Caco-2 (cell line): ENCODE measurements at regions not wholly inside any gene's neighbourhood (a gene's known extent, or its start where the extent isn't known, plus 50 kb on each side); places are given as distances from the start of the nearest gene placed in this dataset.

Experiments
- BruUV-seq: library from RNA; stranded (reverse); fragments of 400-500 nt; replicated peaks from 2 replicates; lab custom pipeline; 2021; lab: Mats Ljungman, UMichigan
- CTCF ChIA-PET: fragments of 300-600 bp; sonication (Branson Sonifier 250); formaldehyde crosslinking; loops from one replicate; lab custom pipeline; 2022; ENCODE audit warnings: antibody characterized with exemption; lab: Charles Lee
- POLR2A ChIA-PET: fragments of 300-600 bp; sonication (Branson Sonifier 250); formaldehyde crosslinking; loops from one replicate; lab custom pipeline; 2022; ENCODE audit warnings: antibody characterized with exemption; lab: Charles Lee
- DNase-seq, 2 experiments: peaks; one replicate each; pipeline versions ENCODE4 v3.0.0 to v3.0.0-alpha.2; 2020 to 2022
- H3K27me3 ChIP-seq: replicated peaks from 2 replicates; pipeline ENCODE4 v1.6.0; 2011; ENCODE audit warnings: low read length; ENCODE audit not compliant: control insufficient read depth, insufficient read depth
- H3K36me3 ChIP-seq: 2 replicates; pipeline ENCODE4 v1.5.1; 2011; ENCODE audit warnings: low read length; ENCODE audit not compliant: control insufficient read depth, insufficient read depth
- H3K4me1 ChIP-seq: fragments of 250-450 bp; sonication (Bioruptor Pico); 2 replicates; pipeline ENCODE4 v1.5.1; 2020; ENCODE audit warnings: mild to moderate bottlenecking
- H3K4me3 ChIP-seq: 2 replicates; pipeline ENCODE4 v1.5.1; 2011; ENCODE audit warnings: low read depth, mild to moderate bottlenecking, control low read depth, low read length
- H3K9me3 ChIP-seq: fragments of 250-450 bp; sonication (Bioruptor Pico); 2 replicates; pipeline ENCODE4 v1.5.1; 2020; ENCODE audit warnings: mild to moderate bottlenecking, moderate library complexity
- H3K27ac Mint-ChIP-seq: one replicate; pipeline ENCODE4 v1.8.0; 2022; ENCODE audit warnings: mixed read lengths; ENCODE audit not compliant: unreplicated experiment
- H3K27me3 Mint-ChIP-seq: one replicate; pipeline ENCODE4 v1.8.0; 2022; ENCODE audit warnings: mixed read lengths; ENCODE audit not compliant: insufficient read depth, unreplicated experiment
- H3K36me3 Mint-ChIP-seq: one replicate; pipeline ENCODE4 v1.8.0; 2022; ENCODE audit warnings: mild to moderate bottlenecking, mixed read lengths; ENCODE audit not compliant: insufficient read depth, unreplicated experiment
- H3K4me1 Mint-ChIP-seq: one replicate; pipeline ENCODE4 v1.8.0; 2022; ENCODE audit warnings: low read depth, mixed read lengths; ENCODE audit not compliant: unreplicated experiment
- H3K4me3 Mint-ChIP-seq: one replicate; pipeline ENCODE4 v1.8.0; 2022; ENCODE audit warnings: mild to moderate bottlenecking, moderate library complexity, mixed read lengths; ENCODE audit not compliant: unreplicated experiment
- H3K9me3 Mint-ChIP-seq: one replicate; pipeline ENCODE4 v1.8.0; 2022; ENCODE audit warnings: mixed read lengths; ENCODE audit not compliant: unreplicated experiment
- CTCF ChIP-seq, 2 experiments: fragments of 200-600 bp in 1 of 2; IDR thresholded peaks; 1 replicate in 1 of 2; 2 replicates in 1 of 2; pipeline versions ENCODE4 v1.5.1 to v1.8.0; 2011 to 2022; ENCODE audit warnings: antibody characterized with exemption in 1 of 2, control low read depth in 1 of 2, inconsistent platforms in 1 of 2, low read depth in 1 of 2, low read length in 1 of 2, mild to moderate bottlenecking in 1 of 2, moderate library complexity in 1 of 2; ENCODE audit not compliant: insufficient read depth in 1 of 2, severe bottlenecking in 1 of 2, unreplicated experiment in 1 of 2
- intact Hi-C: fragments of 100-400 bp; cut with micrococcal nuclease; formaldehyde crosslinking; loops from one replicate; pipeline ENCODE4 v1.10.0; 2022; ENCODE audit not compliant: unreplicated experiment

GRCh38 chr20:22679197-22679596, 94.8 kb upstream of the FOXA2 start:
- Mint-ChIP-seq H3K27ac (peak overlapping the region; percentile 82), H3K9me3 (peaks cover 10% of the 10 kb centered on the region), H3K4me1 (peaks cover 7% of the 10 kb centered on the region), H3K27me3 (no peaks in the 10 kb centered on the region), H3K4me3 (no peak overlapping the region), H3K36me3 (no peaks in the 10 kb centered on the region)
- H3K9me3 ChIP-seq: peaks cover 12% of the 10 kb centered on the region
- no peaks in the 10 kb centered on the region for H3K27me3 ChIP-seq
- TF ChIP-seq CTCF (IDR thresholded peaks at IDR 0.05; ENCODE audit: insufficient read depth in 1 of 2, low read depth in 1 of 2, low read length in 1 of 2, severe bottlenecking in 1 of 2, unreplicated experiment in 1 of 2): no peak
- peaks cover 28% of the 10 kb centered on the region for H3K4me1 ChIP-seq
- no peaks in the 10 kb centered on the region; the same call in 1 of the 2 replicates for H3K36me3 ChIP-seq
- no TSS peak for BruUV-seq
- DNase-seq: no peak
- intact Hi-C loops: no loop called here
- CTCF ChIA-PET: no interaction called here
- no peak overlapping the region for H3K4me3 ChIP-seq
- POLR2A ChIA-PET: interaction anchor here (1.2 to 1.6 kb wide), 2 partner anchors 95 to 189 kb away, joined by 4 to 6 read pairs; partner anchors contain the start of gene FOXA2

GRCh38 chr20:22680031-22680740, 95.8 kb upstream of the FOXA2 start:
- H3K4me3 ChIP-seq: no peak overlapping the region
- H3K9me3 Mint-ChIP-seq: peaks cover 5% of the 10 kb centered on the region
- peak overlapping the region; percentile 82 for H3K27ac Mint-ChIP-seq
- intact Hi-C loops: loop anchor here (1.0 to 5.0 kb wide), 5 partner anchors 96 to 227 kb away; partner anchors contain the start of gene FOXA2
- no peaks in the 10 kb centered on the region for H3K27me3 Mint-ChIP-seq
- peaks cover 12% of the 10 kb centered on the region for H3K9me3 ChIP-seq
- H3K27me3 ChIP-seq: no peaks in the 10 kb centered on the region
- no peaks in the 10 kb centered on the region; the same call in 1 of the 2 replicates for H3K36me3 ChIP-seq
- peak; percentile 60 to 63 for DNase-seq
- no TSS peak for BruUV-seq
- CTCF ChIA-PET: interaction anchor here (0.6 to 1.8 kb wide), 4 partner anchors 61 to 1950 kb away, joined by 3 to 4 read pairs (median 4); no protein-coding TSS in a partner anchor
- no peak for TF ChIP-seq CTCF (IDR thresholded peaks at IDR 0.05; ENCODE audit: insufficient read depth in 1 of 2, low read depth in 1 of 2, low read length in 1 of 2, severe bottlenecking in 1 of 2, unreplicated experiment in 1 of 2)
- POLR2A ChIA-PET: interaction anchor here (0.6 to 1.6 kb wide), 4 partner anchors 96 to 589 kb away, joined by 3 to 6 read pairs (median 4); partner anchors contain the start of gene FOXA2
- no peaks in the 10 kb centered on the region for H3K36me3 Mint-ChIP-seq
- H3K4me1 ChIP-seq: peaks cover 28% of the 10 kb centered on the region
- peaks cover 14% of the 10 kb centered on the region for H3K4me1 Mint-ChIP-seq
- peak overlapping the region; percentile 61 for H3K4me3 Mint-ChIP-seq

- Histone ChIP-seq H3K9me3 (peaks cover 12% of the 10 kb centered on the region), H3K4me1 (peaks cover 28% of the 10 kb centered on the region), H3K27me3 (no peaks in the 10 kb centered on the region), H3K36me3 (no peaks in the 10 kb centered on the region; the same call in 1 of the 2 replicates), H3K4me3 (no peak overlapping the region)
- CTCF ChIA-PET: interaction anchor here (1.0 to 4.9 kb wide), 4 partner anchors 95 to 347 kb away, joined by 3 to 44 read pairs (median 6); no protein-coding TSS in a partner anchor
- intact Hi-C loops: loop anchor here (5.0 kb wide), 1 partner anchor 209 kb away; no protein-coding TSS in a partner anchor
- Mint-ChIP-seq H3K4me1 (peaks cover 19% of the 10 kb centered on the region), H3K27ac (no peak overlapping the region), H3K9me3 (peaks cover 2% of the 10 kb centered on the region), H3K27me3 (no peaks in the 10 kb centered on the region), H3K36me3 (no peaks in the 10 kb centered on the region), H3K4me3 (no peak overlapping the region)
- no peak for DNase-seq
- no TSS peak for BruUV-seq
- POLR2A ChIA-PET: interaction anchor here (0.9 kb wide), 1 partner anchor 278 kb away, joined by 3 read pairs; no protein-coding TSS in a partner anchor
- no peak for TF ChIP-seq CTCF (IDR thresholded peaks at IDR 0.05; ENCODE audit: insufficient read depth in 1 of 2, low read depth in 1 of 2, low read length in 1 of 2, severe bottlenecking in 1 of 2, unreplicated experiment in 1 of 2)
Observed at GRCh38 chr20:22681591-22682248, 97.3 kb upstream of the FOXA2 start.
